Neural cell (in vitro differentiated cells): ENCODE measurements at regions not wholly inside any gene's neighbourhood (a gene's known extent, or its start where the extent isn't known, plus 50 kb on each side); places are given as distances from the start of the nearest gene placed in this dataset.

Experiments used
- H2AFZ ChIP-seq: fragments of 200-600, 300-800 bp; sonication (generic), shearing (Covaris generic); 2 replicates; pipeline ENCODE4 v1.6.0; 2014; ENCODE audit warnings: low read depth, mild to moderate bottlenecking, antibody characterized with exemption, low read length, moderate library complexity
- H3F3A ChIP-seq: fragments of 200-600 bp; shearing (Covaris generic); 2 replicates; pipeline ENCODE4 v1.6.1; 2016; ENCODE audit warnings: mild to moderate bottlenecking, moderate library complexity, mixed read lengths, antibody characterized with exemption, low read length; ENCODE audit not compliant: insufficient read depth, poor library complexity, severe bottlenecking
- H3K27ac ChIP-seq: fragments of 200-600, 300-800 bp; sonication (generic), shearing (Covaris generic); 2 replicates; pipeline ENCODE4 v1.5.1; 2014; ENCODE audit warnings: mild to moderate bottlenecking, low read length, moderate library complexity
- H3K27me3 ChIP-seq: fragments of 300-800, 200-600 bp; sonication (generic), shearing (Covaris generic); 2 replicates; pipeline ENCODE4 v1.6.0; 2014; ENCODE audit warnings: mild to moderate bottlenecking, low read depth, low read length, moderate library complexity; ENCODE audit not compliant: insufficient read depth
- H3K36me3 ChIP-seq: fragments of 300-800, 200-600 bp; sonication (generic), shearing (Covaris generic); 2 replicates; pipeline ENCODE4 v1.5.1; 2014; ENCODE audit warnings: mild to moderate bottlenecking, antibody characterized with exemption, low read length, moderate library complexity; ENCODE audit not compliant: insufficient read depth
- H3K4me2 ChIP-seq: fragments of 300-800, 200-600 bp; sonication (generic), shearing (Covaris generic); 2 replicates; pipeline ENCODE4 v1.6.0; 2014; ENCODE audit warnings: mild to moderate bottlenecking, low read length
- H3K4me3 ChIP-seq: fragments of 300-800, 200-600 bp; sonication (generic), shearing (Covaris generic); 2 replicates; pipeline ENCODE4 v1.5.1; 2014; ENCODE audit warnings: mild to moderate bottlenecking, low read length, moderate library complexity
- H3K79me2 ChIP-seq: fragments of 200-600 bp; shearing (Covaris generic); replicated peaks from 2 replicates; pipeline ENCODE4 v1.6.0; 2014; ENCODE audit warnings: mild to moderate bottlenecking, low read length, moderate library complexity; ENCODE audit not compliant: insufficient read depth
- H3K9ac ChIP-seq: fragments of 300-800, 200-600 bp; sonication (generic), shearing (Covaris generic); 2 replicates; pipeline ENCODE4 v1.6.1; 2016; ENCODE audit warnings: mild to moderate bottlenecking, low read length, mixed read lengths
- H3K9me2 ChIP-seq: fragments of 200-600 bp; shearing (Covaris generic); 2 replicates; pipeline ENCODE4 v1.6.1; 2016; ENCODE audit warnings: mild to moderate bottlenecking, low read length, mixed read lengths; ENCODE audit not compliant: insufficient read depth
- H3K9me3 ChIP-seq: fragments of 200-600, 300-800 bp; sonication (generic), shearing (Covaris generic); 2 replicates; pipeline ENCODE4 v1.6.1; 2016; ENCODE audit warnings: mild to moderate bottlenecking, mixed run types, low read length, moderate library complexity, mixed read lengths
- H4K20me1 ChIP-seq: fragments of 200-600 bp; shearing (Covaris generic); 2 replicates; pipeline ENCODE4 v1.6.1; 2016; ENCODE audit warnings: mild to moderate bottlenecking, mixed run types; ENCODE audit not compliant: insufficient read depth
- EP300 ChIP-seq: fragments of 450-650 bp; conservative IDR thresholded peaks from 2 replicates; pipeline ENCODE4 v1.6.1; 2014; ENCODE audit warnings: antibody characterized with exemption, mild to moderate bottlenecking, moderate library complexity; ENCODE audit not compliant: poor library complexity, severe bottlenecking
- EZH2 ChIP-seq: fragments of 200-600, 300-800 bp; shearing (Covaris generic), sonication (generic); IDR thresholded peaks from 2 replicates; pipeline ENCODE4 v1.6.1; 2014; ENCODE audit warnings: antibody characterized with exemption, low read length, borderline replicate concordance, mild to moderate bottlenecking; ENCODE audit not compliant: insufficient read depth, poor library complexity, severe bottlenecking
- MXI1 ChIP-seq: fragments of 450-650 bp; conservative IDR thresholded peaks from 2 replicates; pipeline ENCODE4 v1.6.1; 2014; ENCODE audit warnings: antibody characterized with exemption, mild to moderate bottlenecking; ENCODE audit not compliant: poor library complexity, severe bottlenecking
- POLR2AphosphoS5 ChIP-seq: IDR thresholded peaks from 2 replicates; pipeline ENCODE4 v1.6.1; 2012
- RAD21 ChIP-seq: fragments of 450-650 bp; conservative IDR thresholded peaks from 2 replicates; pipeline ENCODE4 v1.6.1; 2014; ENCODE audit warnings: antibody characterized with exemption, mild to moderate bottlenecking, moderate library complexity
- SMC3 ChIP-seq: fragments of 450-650 bp; conservative IDR thresholded peaks from 2 replicates; pipeline ENCODE4 v1.6.1; 2014; ENCODE audit warnings: antibody characterized with exemption, mild to moderate bottlenecking, moderate library complexity; ENCODE audit not compliant: poor library complexity
- TAF1 ChIP-seq: IDR thresholded peaks from 2 replicates; pipeline ENCODE4 v1.6.1; 2012; ENCODE audit warnings: low read depth
- TF ChIP-seq, protein P1 (sequence below): fragments of 450-650 bp; IDR thresholded peaks from 2 replicates; pipeline ENCODE4 v1.5.1; 2014; ENCODE audit warnings: antibody characterized with exemption, mild to moderate bottlenecking, moderate library complexity; ENCODE audit not compliant: poor library complexity, severe bottlenecking
- TF ChIP-seq, protein P2 (sequence below): IDR thresholded peaks from 2 replicates; pipeline ENCODE4 v1.6.1; 2012; ENCODE audit warnings: borderline replicate concordance

DNA sequence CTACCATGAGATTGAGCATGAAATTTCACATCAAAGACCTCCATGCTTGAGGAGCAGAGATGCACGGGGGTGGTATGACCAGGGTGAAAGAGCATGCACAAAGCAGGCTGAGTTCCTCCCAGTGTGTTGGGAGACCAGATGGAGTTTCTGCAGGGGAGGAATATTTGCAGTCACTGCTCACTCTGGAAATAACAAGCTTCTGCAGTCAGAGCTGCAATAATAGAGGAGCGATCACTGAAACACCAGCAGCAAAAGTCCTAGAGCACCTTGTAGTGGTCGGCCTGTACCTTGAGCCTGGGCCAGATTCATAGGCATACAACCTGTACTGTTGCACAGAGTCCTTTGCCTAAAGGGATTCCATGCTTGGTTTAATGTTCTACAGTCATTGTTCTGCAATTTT is 184.5 kb upstream of the SP8 start:
- no peak overlapping the region for H3K4me3 ChIP-seq
- H3K79me2 ChIP-seq: no peaks in the 10 kb centered on the region
- no peaks in the 10 kb centered on the region for H3K9me2 ChIP-seq
- H3F3A ChIP-seq: no peaks in the 10 kb centered on the region
- no peaks in the 10 kb centered on the region for H3K27me3 ChIP-seq
- no peak overlapping the region for H2AFZ ChIP-seq
- H3K36me3 ChIP-seq: no peaks in the 10 kb centered on the region
- no peak overlapping the region for H3K27ac ChIP-seq
- H4K20me1 ChIP-seq: no peaks in the 10 kb centered on the region
- no peak overlapping the region for H3K4me2 ChIP-seq
- no peak overlapping the region for H3K9ac ChIP-seq
- H3K9me3 ChIP-seq: no peaks in the 10 kb centered on the region
- TF ChIP-seq, protein P1, sequence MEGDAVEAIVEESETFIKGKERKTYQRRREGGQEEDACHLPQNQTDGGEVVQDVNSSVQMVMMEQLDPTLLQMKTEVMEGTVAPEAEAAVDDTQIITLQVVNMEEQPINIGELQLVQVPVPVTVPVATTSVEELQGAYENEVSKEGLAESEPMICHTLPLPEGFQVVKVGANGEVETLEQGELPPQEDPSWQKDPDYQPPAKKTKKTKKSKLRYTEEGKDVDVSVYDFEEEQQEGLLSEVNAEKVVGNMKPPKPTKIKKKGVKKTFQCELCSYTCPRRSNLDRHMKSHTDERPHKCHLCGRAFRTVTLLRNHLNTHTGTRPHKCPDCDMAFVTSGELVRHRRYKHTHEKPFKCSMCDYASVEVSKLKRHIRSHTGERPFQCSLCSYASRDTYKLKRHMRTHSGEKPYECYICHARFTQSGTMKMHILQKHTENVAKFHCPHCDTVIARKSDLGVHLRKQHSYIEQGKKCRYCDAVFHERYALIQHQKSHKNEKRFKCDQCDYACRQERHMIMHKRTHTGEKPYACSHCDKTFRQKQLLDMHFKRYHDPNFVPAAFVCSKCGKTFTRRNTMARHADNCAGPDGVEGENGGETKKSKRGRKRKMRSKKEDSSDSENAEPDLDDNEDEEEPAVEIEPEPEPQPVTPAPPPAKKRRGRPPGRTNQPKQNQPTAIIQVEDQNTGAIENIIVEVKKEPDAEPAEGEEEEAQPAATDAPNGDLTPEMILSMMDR: no peak
- TF ChIP-seq TAF1: no peak
- TF ChIP-seq SMC3: no peak
- TF ChIP-seq MXI1: no peak
- TF ChIP-seq EP300: no peak
- no peak for TF ChIP-seq EZH2
- TF ChIP-seq RAD21: no peak

DNA sequence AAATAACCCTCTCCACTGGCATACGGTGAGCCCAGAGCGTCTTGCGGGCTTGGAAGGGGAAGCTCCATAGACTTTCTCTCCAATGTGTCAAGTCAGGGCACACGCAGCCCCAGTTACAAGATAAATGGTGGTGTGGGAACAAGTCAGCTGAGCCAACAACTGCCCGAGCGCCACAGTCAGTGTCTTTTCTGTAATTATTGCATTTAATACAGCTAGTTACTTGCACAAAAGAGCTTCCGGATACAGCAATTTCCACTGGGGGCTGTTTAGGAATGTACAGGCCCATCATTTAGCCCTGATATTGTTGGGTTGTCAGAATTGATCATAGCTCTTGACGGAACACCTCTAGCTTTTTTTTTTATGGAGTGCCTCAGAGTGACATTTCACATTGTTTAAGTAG is 193.5 kb upstream of the SP8 start:
- TF ChIP-seq, protein P2, sequence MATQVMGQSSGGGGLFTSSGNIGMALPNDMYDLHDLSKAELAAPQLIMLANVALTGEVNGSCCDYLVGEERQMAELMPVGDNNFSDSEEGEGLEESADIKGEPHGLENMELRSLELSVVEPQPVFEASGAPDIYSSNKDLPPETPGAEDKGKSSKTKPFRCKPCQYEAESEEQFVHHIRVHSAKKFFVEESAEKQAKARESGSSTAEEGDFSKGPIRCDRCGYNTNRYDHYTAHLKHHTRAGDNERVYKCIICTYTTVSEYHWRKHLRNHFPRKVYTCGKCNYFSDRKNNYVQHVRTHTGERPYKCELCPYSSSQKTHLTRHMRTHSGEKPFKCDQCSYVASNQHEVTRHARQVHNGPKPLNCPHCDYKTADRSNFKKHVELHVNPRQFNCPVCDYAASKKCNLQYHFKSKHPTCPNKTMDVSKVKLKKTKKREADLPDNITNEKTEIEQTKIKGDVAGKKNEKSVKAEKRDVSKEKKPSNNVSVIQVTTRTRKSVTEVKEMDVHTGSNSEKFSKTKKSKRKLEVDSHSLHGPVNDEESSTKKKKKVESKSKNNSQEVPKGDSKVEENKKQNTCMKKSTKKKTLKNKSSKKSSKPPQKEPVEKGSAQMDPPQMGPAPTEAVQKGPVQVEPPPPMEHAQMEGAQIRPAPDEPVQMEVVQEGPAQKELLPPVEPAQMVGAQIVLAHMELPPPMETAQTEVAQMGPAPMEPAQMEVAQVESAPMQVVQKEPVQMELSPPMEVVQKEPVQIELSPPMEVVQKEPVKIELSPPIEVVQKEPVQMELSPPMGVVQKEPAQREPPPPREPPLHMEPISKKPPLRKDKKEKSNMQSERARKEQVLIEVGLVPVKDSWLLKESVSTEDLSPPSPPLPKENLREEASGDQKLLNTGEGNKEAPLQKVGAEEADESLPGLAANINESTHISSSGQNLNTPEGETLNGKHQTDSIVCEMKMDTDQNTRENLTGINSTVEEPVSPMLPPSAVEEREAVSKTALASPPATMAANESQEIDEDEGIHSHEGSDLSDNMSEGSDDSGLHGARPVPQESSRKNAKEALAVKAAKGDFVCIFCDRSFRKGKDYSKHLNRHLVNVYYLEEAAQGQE: no peak
- TF ChIP-seq MXI1 (no peak), RAD21 (no peak), POLR2AphosphoS5 (no peak), EP300 (no peak), EZH2 (no peak), SMC3 (no peak), TAF1 (no peak)
- TF ChIP-seq, protein P1: no peak
- Histone ChIP-seq H3K9me2 (no peaks in the 10 kb centered on the region), H3K79me2 (no peaks in the 10 kb centered on the region), H3K27ac (no peak overlapping the region), H3K36me3 (no peaks in the 10 kb centered on the region), H3K9me3 (no peaks in the 10 kb centered on the region), H2AFZ (no peak overlapping the region), H3K4me2 (no peak overlapping the region), H3F3A (no peaks in the 10 kb centered on the region), H3K27me3 (no peaks in the 10 kb centered on the region), H3K9ac (no peak overlapping the region), H3K4me3 (no peak overlapping the region), H4K20me1 (no peaks in the 10 kb centered on the region)
